ENCODE measurements at regions not wholly inside any gene's neighbourhood (a gene's known extent, or its start where the extent isn't known, plus 50 kb on each side); places are given as distances from the start of the nearest gene placed in this dataset.

- Histone ChIP-seq H3K27me3 (ENCODE audit: control insufficient read depth in 1 of 2, insufficient read depth in 2 of 2, low read length in 1 of 2) (no peaks in the 10 kb centered on the region), H3K9me3 (ENCODE audit: control insufficient read depth, low read length) (no peaks in the 10 kb centered on the region), H3K4me1 (ENCODE audit: control insufficient read depth in 1 of 2, insufficient read depth in 2 of 2, low read length in 2 of 2) (no peaks in the 10 kb centered on the region), H3K36me3 (ENCODE audit: control insufficient read depth in 1 of 2, insufficient read depth in 2 of 2, low read length in 1 of 2) (no peaks in the 10 kb centered on the region), H3K27ac (ENCODE audit: low read depth in 1 of 2, low read length in 2 of 2) (no peak overlapping the region), H3K4me3 (ENCODE audit: low read length in 2 of 2) (no peak overlapping the region)
- DNase-seq = no peak
- intact Hi-C loops (cut with DNase I) = no loop called here
- 94 to 95% methylated on average over 10 of the region's 10 CpGs for WGBS, 2 donors
- ATAC-seq (ENCODE audit: low FRiP score) = no peak
These were observed 50.6 kb upstream of the SMNDC1 start for GRCh38 chr10:110355141-110355831.

DNA sequence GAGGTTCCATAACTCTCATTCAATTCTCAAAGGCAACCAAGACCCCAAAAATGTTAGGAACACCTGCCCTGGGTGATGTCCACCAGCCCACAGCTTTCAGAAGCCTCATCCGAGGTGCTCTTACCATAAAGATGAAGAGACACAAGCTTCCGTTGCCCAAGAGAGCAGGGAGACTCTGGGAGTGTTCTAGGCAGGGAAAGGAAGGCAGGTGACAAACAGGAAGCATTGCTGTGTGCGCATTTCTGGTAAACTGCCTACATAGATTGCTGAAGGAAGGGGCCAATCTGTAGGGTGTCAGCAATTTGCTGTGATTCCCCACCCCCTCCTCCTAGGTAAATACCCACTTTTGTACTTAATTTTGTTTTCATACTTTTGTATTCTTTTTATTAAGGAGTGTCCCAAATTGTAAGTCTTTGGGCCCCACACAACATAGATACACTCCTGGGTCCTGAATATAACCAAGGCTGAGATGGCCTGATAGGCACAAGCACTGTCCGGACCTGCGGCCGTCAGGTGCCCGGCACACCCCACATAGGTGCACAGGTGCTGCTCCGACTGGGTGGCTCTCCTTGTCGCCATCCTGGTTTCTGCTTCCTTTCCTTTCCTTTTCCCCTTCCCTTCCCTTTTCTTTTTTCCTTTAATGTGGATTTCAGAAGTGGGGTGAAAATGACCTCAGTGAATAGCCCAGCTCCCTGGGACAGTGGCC, 51.4 kb upstream of the SMNDC1 start:
- no peak for DNase-seq
- intact Hi-C loops (cut with DNase I) = no loop called here
- WGBS, 2 donors = 82 to 85% methylated on average over 9 of the region's 9 CpGs
- no peak for ATAC-seq (ENCODE audit: low FRiP score)
- Histone ChIP-seq H3K27ac (ENCODE audit: low read depth in 1 of 2, low read length in 2 of 2) (no peak overlapping the region), H3K4me1 (ENCODE audit: control insufficient read depth in 1 of 2, insufficient read depth in 2 of 2, low read length in 2 of 2) (no peaks in the 10 kb centered on the region), H3K9me3 (ENCODE audit: control insufficient read depth, low read length) (no peaks in the 10 kb centered on the region), H3K36me3 (ENCODE audit: control insufficient read depth in 1 of 2, insufficient read depth in 2 of 2, low read length in 1 of 2) (no peaks in the 10 kb centered on the region), H3K4me3 (ENCODE audit: low read length in 2 of 2) (no peak overlapping the region), H3K27me3 (ENCODE audit: control insufficient read depth in 1 of 2, insufficient read depth in 2 of 2, low read length in 1 of 2) (no peaks in the 10 kb centered on the region)

DNA sequence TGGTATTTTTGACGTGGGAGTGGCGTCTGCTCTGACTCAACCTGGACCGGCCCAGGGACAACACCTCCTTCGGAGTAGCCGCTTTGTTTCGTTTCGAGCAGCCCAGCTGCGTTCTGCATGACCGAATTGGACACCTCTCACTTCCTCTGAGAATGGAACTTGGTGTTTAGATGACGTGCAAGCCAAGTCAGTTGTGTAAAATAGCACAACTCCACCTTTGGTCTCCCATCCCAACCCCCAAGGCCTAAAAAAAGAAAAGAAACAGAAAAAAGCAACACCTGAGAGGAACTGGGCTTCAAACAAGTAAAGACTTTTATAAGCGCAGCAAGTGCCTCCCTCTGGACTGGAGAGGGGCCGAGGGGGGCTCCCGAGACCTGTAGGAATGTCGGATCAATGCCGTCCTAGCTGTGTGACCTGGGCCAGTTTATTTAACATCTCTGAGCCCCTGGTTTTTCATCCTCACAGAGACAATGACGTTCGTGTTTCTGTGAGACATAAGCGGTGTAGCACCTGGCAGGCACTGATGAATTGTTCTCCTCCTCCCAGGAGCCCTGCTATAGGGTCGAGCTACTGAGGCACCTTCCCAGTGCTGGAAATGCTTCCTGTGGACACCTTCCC, 52.0 kb upstream of the SMNDC1 start:
- no peaks in the 10 kb centered on the region for H3K4me1 ChIP-seq (ENCODE audit: control insufficient read depth in 1 of 2, insufficient read depth in 2 of 2, low read length in 2 of 2)
- intact Hi-C loops (cut with DNase I) = no loop called here
- no peak overlapping the region for H3K27ac ChIP-seq (ENCODE audit: low read depth in 1 of 2, low read length in 2 of 2)
- no peak for DNase-seq
- WGBS, 2 donors = 82 to 87% methylated on average over 19 of the region's 19 CpGs
- no peaks in the 10 kb centered on the region for H3K9me3 ChIP-seq (ENCODE audit: control insufficient read depth, low read length)
- H3K36me3 ChIP-seq (ENCODE audit: control insufficient read depth in 1 of 2, insufficient read depth in 2 of 2, low read length in 1 of 2) = no peaks in the 10 kb centered on the region
- no peaks in the 10 kb centered on the region for H3K27me3 ChIP-seq (ENCODE audit: control insufficient read depth in 1 of 2, insufficient read depth in 2 of 2, low read length in 1 of 2)
- H3K4me3 ChIP-seq (ENCODE audit: low read length in 2 of 2) = no peak overlapping the region
- peak; percentile 40 for ATAC-seq (ENCODE audit: low FRiP score)

DNA sequence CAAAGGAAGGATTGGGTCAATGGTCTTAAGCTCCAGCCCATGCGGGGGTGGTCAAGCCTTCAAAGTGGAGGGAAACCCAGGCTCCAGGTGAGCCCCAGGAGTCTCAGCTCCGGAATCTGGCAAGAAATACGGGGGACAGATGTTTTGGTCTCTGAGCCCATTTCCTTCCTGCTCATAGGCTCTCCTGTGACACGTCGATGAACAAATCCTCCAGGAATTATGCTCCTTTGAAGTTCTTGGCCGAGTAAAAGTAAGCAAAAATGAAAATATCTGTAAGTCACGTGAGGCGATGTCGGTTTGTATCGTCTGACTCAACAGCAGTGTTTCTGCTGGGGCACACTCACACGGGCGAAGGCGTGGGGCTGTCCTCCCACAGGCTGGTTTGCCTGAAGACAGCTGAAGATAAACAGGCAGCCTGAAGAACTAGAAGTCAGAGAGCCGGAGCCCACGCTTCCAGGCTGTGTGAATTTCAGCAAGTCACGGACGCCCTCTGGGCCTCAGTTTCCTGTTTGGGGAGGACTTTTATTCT, 52.6 kb upstream of the SMNDC1 start:
- no peak for ATAC-seq (ENCODE audit: low FRiP score)
- no peaks in the 10 kb centered on the region for H3K4me1 ChIP-seq (ENCODE audit: control insufficient read depth in 1 of 2, insufficient read depth in 2 of 2, low read length in 2 of 2)
- H3K27ac ChIP-seq (ENCODE audit: low read depth in 1 of 2, low read length in 2 of 2) = no peak overlapping the region

DNA sequence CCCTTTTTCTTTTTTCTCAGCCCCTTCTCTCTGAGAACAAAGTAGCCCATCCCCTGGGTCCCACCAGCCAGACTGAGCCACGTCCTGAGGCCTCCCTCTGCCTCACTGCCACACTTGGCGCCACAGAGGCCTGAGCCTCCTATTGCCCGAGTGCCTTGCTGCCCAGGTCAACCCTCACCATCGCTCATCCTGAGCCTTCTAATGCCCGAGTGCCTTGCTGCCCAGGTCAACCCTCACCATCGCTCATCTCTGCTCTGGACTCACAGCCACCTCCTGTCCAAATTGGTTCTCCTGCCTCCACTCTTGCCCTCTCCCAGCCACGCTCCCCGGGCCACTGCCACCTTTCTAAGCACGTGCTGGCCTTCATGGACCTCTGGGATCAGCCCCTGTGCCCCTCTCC, 53.2 kb upstream of the SMNDC1 start:
- 93 to 94% methylated on average over 9 of the region's 9 CpGs for WGBS, 2 donors
- no peaks in the 10 kb centered on the region for H3K9me3 ChIP-seq (ENCODE audit: control insufficient read depth, low read length)
- no peak for ATAC-seq (ENCODE audit: low FRiP score)
- H3K4me1 ChIP-seq (ENCODE audit: control insufficient read depth in 1 of 2, insufficient read depth in 2 of 2, low read length in 2 of 2) = no peaks in the 10 kb centered on the region
- no peak overlapping the region for H3K27ac ChIP-seq (ENCODE audit: low read depth in 1 of 2, low read length in 2 of 2)
- H3K27me3 ChIP-seq (ENCODE audit: control insufficient read depth in 1 of 2, insufficient read depth in 2 of 2, low read length in 1 of 2) = no peaks in the 10 kb centered on the region
- H3K36me3 ChIP-seq (ENCODE audit: control insufficient read depth in 1 of 2, insufficient read depth in 2 of 2, low read length in 1 of 2) = no peaks in the 10 kb centered on the region
- DNase-seq = no peak
- no peak overlapping the region for H3K4me3 ChIP-seq (ENCODE audit: low read length in 2 of 2)
- intact Hi-C loops (cut with DNase I) = no loop called here

More for the DNA sequence above, 52.6 kb upstream of the SMNDC1 start:
- 57% methylated on average over 17 of the region's 17 CpGs for WGBS, 2 donors
- Histone ChIP-seq H3K4me3 (ENCODE audit: low read length in 2 of 2) (no peak overlapping the region), H3K27me3 (ENCODE audit: control insufficient read depth in 1 of 2, insufficient read depth in 2 of 2, low read length in 1 of 2) (no peaks in the 10 kb centered on the region), H3K9me3 (ENCODE audit: control insufficient read depth, low read length) (no peaks in the 10 kb centered on the region), H3K36me3 (ENCODE audit: control insufficient read depth in 1 of 2, insufficient read depth in 2 of 2, low read length in 1 of 2) (no peaks in the 10 kb centered on the region)
- intact Hi-C loops (cut with DNase I) = no loop called here
- DNase-seq = no peak

DNA sequence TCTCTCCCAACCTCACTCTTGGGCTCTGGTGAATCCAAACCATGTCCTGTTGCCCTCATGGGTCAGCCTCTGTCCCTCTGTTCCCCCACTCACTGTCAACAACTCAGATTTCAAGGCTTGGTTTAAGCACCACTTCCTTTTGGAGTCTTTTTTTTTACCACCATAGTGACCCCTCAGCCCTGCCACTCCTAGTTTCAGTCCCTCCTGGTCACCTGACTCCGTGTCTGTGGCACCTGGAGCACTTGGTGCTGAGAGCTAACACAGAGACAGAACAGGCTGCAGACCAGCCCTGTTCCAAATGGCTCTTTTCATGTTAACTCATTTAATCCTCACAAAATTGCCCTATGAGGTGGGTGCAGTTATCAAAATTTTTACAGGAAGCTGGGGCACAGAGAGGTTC, 53.6 kb upstream of the SMNDC1 start:
- Histone ChIP-seq H3K36me3 (ENCODE audit: control insufficient read depth in 1 of 2, insufficient read depth in 2 of 2, low read length in 1 of 2) (no peaks in the 10 kb centered on the region), H3K9me3 (ENCODE audit: control insufficient read depth, low read length) (no peaks in the 10 kb centered on the region), H3K27ac (ENCODE audit: low read depth in 1 of 2, low read length in 2 of 2) (no peak overlapping the region), H3K4me3 (ENCODE audit: low read length in 2 of 2) (no peak overlapping the region), H3K4me1 (ENCODE audit: control insufficient read depth in 1 of 2, insufficient read depth in 2 of 2, low read length in 2 of 2) (no peaks in the 10 kb centered on the region), H3K27me3 (ENCODE audit: control insufficient read depth in 1 of 2, insufficient read depth in 2 of 2, low read length in 1 of 2) (no peaks in the 10 kb centered on the region)
- WGBS, 2 donors = 87 to 95% methylated on average over 1 of the region's 1 CpG
- intact Hi-C loops (cut with DNase I) = no loop called here
- no peak for DNase-seq
- ATAC-seq (ENCODE audit: low FRiP score) = no peak

DNA sequence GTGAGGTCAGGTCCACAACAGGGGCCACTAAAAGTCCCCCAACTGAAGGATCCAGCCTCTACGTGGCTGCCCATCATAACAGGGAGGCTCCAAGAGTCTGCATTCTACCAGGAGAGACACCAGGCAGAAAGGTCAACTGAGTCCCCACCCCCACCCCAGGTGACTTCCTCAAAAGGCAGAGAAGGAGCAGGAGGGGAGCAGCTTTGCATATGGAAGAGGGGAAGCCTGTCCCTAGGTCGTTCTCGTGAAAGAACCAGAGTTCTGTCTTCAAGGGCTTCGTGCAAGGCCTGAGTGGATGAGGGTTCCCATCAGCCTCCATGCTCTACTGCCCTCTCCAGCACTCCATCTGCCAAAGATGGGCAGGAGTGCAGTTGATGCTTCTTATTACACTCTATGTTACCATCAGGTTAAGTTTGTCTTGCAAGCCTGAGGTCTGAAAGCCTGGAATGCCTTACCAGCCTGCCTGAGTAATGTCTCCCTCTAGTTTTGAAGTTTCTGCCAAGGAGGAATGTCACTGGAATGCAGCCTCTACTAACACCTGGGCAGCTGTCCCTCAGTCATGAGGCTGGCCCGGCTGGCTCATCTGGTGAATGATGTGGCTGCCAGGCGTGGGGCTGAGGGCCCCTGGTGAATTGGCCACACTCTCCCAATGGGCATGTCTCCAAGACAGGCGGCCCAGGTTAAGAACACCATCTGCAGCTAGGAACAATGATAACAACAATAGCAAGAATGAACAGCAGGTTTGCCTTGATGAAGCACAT, 54.3 kb upstream of the SMNDC1 start:
- H3K4me3 ChIP-seq (ENCODE audit: low read length in 2 of 2) = no peak overlapping the region
- DNase-seq (no peak), ATAC-seq (ENCODE audit: low FRiP score) (no peak)
- H3K4me1 ChIP-seq (ENCODE audit: control insufficient read depth in 1 of 2, insufficient read depth in 2 of 2, low read length in 2 of 2) = no peaks in the 10 kb centered on the region
- H3K27me3 ChIP-seq (ENCODE audit: control insufficient read depth in 1 of 2, insufficient read depth in 2 of 2, low read length in 1 of 2) = no peaks in the 10 kb centered on the region
- no peak overlapping the region for H3K27ac ChIP-seq (ENCODE audit: low read depth in 1 of 2, low read length in 2 of 2)
- H3K9me3 ChIP-seq (ENCODE audit: control insufficient read depth, low read length) = no peaks in the 10 kb centered on the region
- no peaks in the 10 kb centered on the region for H3K36me3 ChIP-seq (ENCODE audit: control insufficient read depth in 1 of 2, insufficient read depth in 2 of 2, low read length in 1 of 2)
- intact Hi-C loops (cut with DNase I) = no loop called here
- WGBS, 2 donors = 51 to 52% methylated on average over 7 of the region's 7 CpGs

DNA sequence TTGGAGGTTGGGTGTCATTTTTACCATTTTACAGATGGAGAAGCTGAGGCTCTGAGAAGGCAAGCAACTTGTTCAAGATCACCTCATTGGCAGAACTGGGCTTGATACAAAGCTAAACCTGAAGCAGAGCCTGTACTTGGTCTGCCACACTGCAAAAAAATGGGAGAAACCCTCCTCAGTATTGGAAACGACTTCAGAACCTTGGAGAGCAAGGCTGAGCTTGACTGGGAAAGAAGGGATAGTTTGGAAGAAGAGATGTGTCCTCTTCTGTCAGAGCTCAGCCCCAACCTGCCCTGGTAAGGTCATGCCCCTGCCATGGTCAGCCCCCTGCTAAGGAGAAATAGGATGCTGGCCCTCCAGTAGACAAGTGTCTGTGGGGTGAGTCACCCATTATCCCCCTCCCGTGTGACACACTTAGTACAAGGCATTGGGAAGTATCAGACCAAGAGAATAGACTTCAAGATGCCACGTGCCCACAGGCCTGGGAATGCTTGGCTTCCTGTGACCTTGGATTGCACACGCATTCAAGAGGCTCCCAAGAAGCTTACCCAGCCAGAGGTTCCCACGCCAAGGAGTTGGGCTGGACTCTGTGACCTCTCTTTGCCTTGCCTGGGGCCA, 56.2 kb upstream of the SMNDC1 start:
- H3K27me3 ChIP-seq (ENCODE audit: control insufficient read depth in 1 of 2, insufficient read depth in 2 of 2, low read length in 1 of 2) = no peaks in the 10 kb centered on the region
- no peak for DNase-seq
- H3K4me3 ChIP-seq (ENCODE audit: low read length in 2 of 2) = no peak overlapping the region
- intact Hi-C loops (cut with DNase I) = no loop called here
- no peak overlapping the region for H3K27ac ChIP-seq (ENCODE audit: low read depth in 1 of 2, low read length in 2 of 2)
- H3K9me3 ChIP-seq (ENCODE audit: control insufficient read depth, low read length) = no peaks in the 10 kb centered on the region
- ATAC-seq (ENCODE audit: low FRiP score) = no peak
- WGBS, 2 donors = 73 to 79% methylated on average over 5 of the region's 5 CpGs
- no peaks in the 10 kb centered on the region for H3K4me1 ChIP-seq (ENCODE audit: control insufficient read depth in 1 of 2, insufficient read depth in 2 of 2, low read length in 2 of 2)
- no peaks in the 10 kb centered on the region for H3K36me3 ChIP-seq (ENCODE audit: control insufficient read depth in 1 of 2, insufficient read depth in 2 of 2, low read length in 1 of 2)
